Lower lobe of right lung (tissue), 2 donors: ENCODE measurements at regions not wholly inside any gene's neighbourhood (a gene's known extent, or its start where the extent isn't known, plus 50 kb on each side); places are given as distances from the start of the nearest gene placed in this dataset.
"Not testable (repeated sequence)": the region's sequence is repeated elsewhere in the genome, so short reads cannot be mapped to it uniquely, and the experiment has no call there.

ENCODE experiments used
- ATAC-seq, 2 donors: fragments of 200-7000 bp; cut with Tn5 transposase; one replicate each; pipeline ENCODE4 v1.9.1; 2020 to 2022; ENCODE audit warnings: mild to moderate bottlenecking in 2 of 2, moderate library complexity in 2 of 2
- DNase-seq: peaks from one replicate; pipeline ENCODE4 v3.0.0-alpha.2; 2020
- H3K27ac ChIP-seq: fragments of 200-600 bp; one replicate; pipeline ENCODE4 v1.8.0; 2022
- H3K27me3 ChIP-seq: fragments of 200-600 bp; one replicate; pipeline ENCODE4 v1.8.0; 2022; ENCODE audit warnings: low read depth
- H3K36me3 ChIP-seq: fragments of 200-600 bp; one replicate; pipeline ENCODE4 v1.8.0; 2022; ENCODE audit warnings: mild to moderate bottlenecking
- H3K4me1 ChIP-seq: fragments of 200-600 bp; one replicate; pipeline ENCODE4 v1.8.0; 2022
- H3K4me3 ChIP-seq: fragments of 200-600 bp; one replicate; pipeline ENCODE4 v1.8.0; 2022; ENCODE audit warnings: mild to moderate bottlenecking
- H3K9me3 ChIP-seq: fragments of 200-600 bp; one replicate; pipeline ENCODE4 v1.8.0; 2022
- CTCF ChIP-seq: fragments of 200-600 bp; IDR thresholded peaks from one replicate; pipeline ENCODE4 v1.8.0; 2022; ENCODE audit warnings: antibody characterized with exemption, mild to moderate bottlenecking
- intact Hi-C: fragments of 100-400 bp; cut with DNase I; formaldehyde crosslinking; loops from one replicate; pipeline ENCODE4 v1.11.0; 2022
- donor health status: DM: no; HTN: yes; CAD: no; lungs with severe emphysema.

GRCh38 chr2:136286423-136286822 lies 168.5 kb upstream of the CXCR4 start:
- intact Hi-C loops, result no loop called here
- no peak for TF ChIP-seq CTCF

GRCh38 chr2:136284226-136285119 lies 166.5 kb upstream of the CXCR4 start:
- no peak overlapping the region for H3K4me3 ChIP-seq
- DNase-seq (no peak), ATAC-seq (no peak)
- H3K4me1 ChIP-seq, result no peaks in the 10 kb centered on the region
- intact Hi-C loops, result no loop called here
- H3K27ac ChIP-seq, result no peak overlapping the region
- H3K36me3 ChIP-seq, result no peaks in the 10 kb centered on the region
- H3K9me3 ChIP-seq, result no peaks in the 10 kb centered on the region
- TF ChIP-seq CTCF, result no peak
- no peaks in the 10 kb centered on the region for H3K27me3 ChIP-seq

More at GRCh38 chr2:136286423-136286822, 168.5 kb upstream of the CXCR4 start:
- Histone ChIP-seq H3K4me3 (no peak overlapping the region), H3K27me3 (no peaks in the 10 kb centered on the region), H3K9me3 (peaks cover 4% of the 10 kb centered on the region), H3K27ac (no peak overlapping the region), H3K4me1 (no peaks in the 10 kb centered on the region), H3K36me3 (no peaks in the 10 kb centered on the region)
- ATAC-seq (no peak), DNase-seq (no peak)

- Histone ChIP-seq H3K4me1 (no peaks in the 10 kb centered on the region), H3K36me3 (no peaks in the 10 kb centered on the region), H3K27me3 (no peaks in the 10 kb centered on the region), H3K4me3 (no peak overlapping the region), H3K27ac (no peak overlapping the region), H3K9me3 (no peaks in the 10 kb centered on the region)
- DNase-seq (no peak), ATAC-seq (no peak)
- intact Hi-C loops, result no loop called here
- TF ChIP-seq CTCF, result no peak
These were observed 164.3 kb upstream of the CXCR4 start for GRCh38 chr2:136282251-136282650.

GRCh38 chr2:136281281-136282114 lies 163.5 kb upstream of the CXCR4 start:
- H3K4me3 ChIP-seq, result no peak overlapping the region
- intact Hi-C loops, result no loop called here
- no peaks in the 10 kb centered on the region for H3K9me3 ChIP-seq
- no peaks in the 10 kb centered on the region for H3K36me3 ChIP-seq
- TF ChIP-seq CTCF, result no peak
- ATAC-seq (no peak), DNase-seq (no peak)
- H3K4me1 ChIP-seq, result no peaks in the 10 kb centered on the region
- no peaks in the 10 kb centered on the region for H3K27me3 ChIP-seq
- H3K27ac ChIP-seq, result no peak overlapping the region

- H3K27ac ChIP-seq, H3K9me3 ChIP-seq, intact Hi-C loops, H3K27me3 ChIP-seq, ATAC-seq, H3K4me3 ChIP-seq, H3K4me1 ChIP-seq, DNase-seq, H3K36me3 ChIP-seq: not testable (repeated sequence)
These were observed 148.4 kb upstream of the CXCR4 start for GRCh38 chr2:136266346-136266745.

- Histone ChIP-seq H3K9me3 (no peaks in the 10 kb centered on the region), H3K27me3 (no peaks in the 10 kb centered on the region), H3K36me3 (no peaks in the 10 kb centered on the region), H3K4me1 (peaks cover 3% of the 10 kb centered on the region), H3K4me3 (no peak overlapping the region), H3K27ac (no peak overlapping the region)
- no peak for DNase-seq
- intact Hi-C loops, result no loop called here
- TF ChIP-seq CTCF, result no peak
- no peak for ATAC-seq
These were observed 141.6 kb upstream of the CXCR4 start for GRCh38 chr2:136259551-136259950.
